ENCODE measurements at regions not wholly inside any gene's neighbourhood (a gene's known extent, or its start where the extent isn't known, plus 50 kb on each side); places are given as distances from the start of the nearest gene placed in this dataset.

- no peak overlapping the region for H3K4me3 ChIP-seq (ENCODE audit: low read depth, low read length)
- CTCF ChIA-PET, result no interaction called here
- TF ChIP-seq CTCF (IDR thresholded peaks at IDR 0.05; ENCODE audit: insufficient read depth, low read depth, low read length), result no peak
- H3K36me3 ChIP-seq (ENCODE audit: control insufficient read depth, insufficient read depth, low read length), result no peaks in the 10 kb centered on the region
- no peak for DNase-seq (ENCODE audit: low read depth)
- POLR2A ChIA-PET, result no interaction called here
- peaks cover 8% of the 10 kb centered on the region for H3K27me3 ChIP-seq (ENCODE audit: control insufficient read depth, insufficient read depth, low read length)
Measured at GRCh38 chr20:48325656-48326433, 502.0 kb downstream of the PREX1 start.

GRCh38 chr20:48324744-48325143 is 503.1 kb downstream of the PREX1 start:
- no peak for TF ChIP-seq CTCF (IDR thresholded peaks at IDR 0.05; ENCODE audit: insufficient read depth, low read depth, low read length)
- POLR2A ChIA-PET, result no interaction called here
- no peaks in the 10 kb centered on the region for H3K36me3 ChIP-seq (ENCODE audit: control insufficient read depth, insufficient read depth, low read length)
- no peak overlapping the region for H3K4me3 ChIP-seq (ENCODE audit: low read depth, low read length)
- no peak for DNase-seq (ENCODE audit: low read depth)
- peaks cover 8% of the 10 kb centered on the region for H3K27me3 ChIP-seq (ENCODE audit: control insufficient read depth, insufficient read depth, low read length)
- CTCF ChIA-PET, result interaction anchor here (1.7 kb wide), 1 partner anchor 10 kb away, joined by 4 read pairs; no protein-coding TSS in a partner anchor

- Histone ChIP-seq H3K27me3 (ENCODE audit: control insufficient read depth, insufficient read depth, low read length) (peaks cover 5% of the 10 kb centered on the region), H3K4me3 (ENCODE audit: low read depth, low read length) (no peak overlapping the region), H3K36me3 (ENCODE audit: control insufficient read depth, insufficient read depth, low read length) (no peaks in the 10 kb centered on the region)
- CTCF ChIA-PET, result no interaction called here
- DNase-seq (ENCODE audit: low read depth), result no peak
- TF ChIP-seq CTCF (IDR thresholded peaks at IDR 0.05; ENCODE audit: insufficient read depth, low read depth, low read length), result no peak
- POLR2A ChIA-PET, result no interaction called here
Measured at GRCh38 chr20:48321271-48321670, 506.5 kb downstream of the PREX1 start.

- ChIA-PET CTCF (no interaction called here), POLR2A (no interaction called here)
- H3K36me3 ChIP-seq (ENCODE audit: control insufficient read depth, insufficient read depth, low read length), result no peaks in the 10 kb centered on the region
- no peak for DNase-seq (ENCODE audit: low read depth)
- no peak overlapping the region for H3K4me3 ChIP-seq (ENCODE audit: low read depth, low read length)
- H3K27me3 ChIP-seq (ENCODE audit: control insufficient read depth, insufficient read depth, low read length), result peaks cover 5% of the 10 kb centered on the region
- no peak for TF ChIP-seq CTCF (IDR thresholded peaks at IDR 0.05; ENCODE audit: insufficient read depth, low read depth, low read length)
Measured at GRCh38 chr20:48319943-48320584, 507.7 kb downstream of the PREX1 start.

- Histone ChIP-seq H3K36me3 (ENCODE audit: control insufficient read depth, insufficient read depth, low read length) (no peaks in the 10 kb centered on the region), H3K4me3 (ENCODE audit: low read depth, low read length) (no peak overlapping the region), H3K27me3 (ENCODE audit: control insufficient read depth, insufficient read depth, low read length) (peaks cover 7% of the 10 kb centered on the region; the same call in 1 of the 2 replicates)
- DNase-seq (ENCODE audit: low read depth), result no peak
- ChIA-PET CTCF (no interaction called here), POLR2A (no interaction called here)
- no peak for TF ChIP-seq CTCF (IDR thresholded peaks at IDR 0.05; ENCODE audit: insufficient read depth, low read depth, low read length)
Measured at GRCh38 chr20:48317578-48317977, 510.2 kb downstream of the PREX1 start.
